GM19468 (cell line): ENCODE measurements at regions not wholly inside any gene's neighbourhood (a gene's known extent, or its start where the extent isn't known, plus 50 kb on each side); places are given as distances from the start of the nearest gene placed in this dataset.

Experiments
- ATAC-seq: cut with Tn5 transposase; IDR thresholded peaks from one replicate; pipeline ENCODE4 v1.9.1; 2021; ENCODE audit warnings: mild to moderate bottlenecking, moderate library complexity, moderate number of reproducible peaks; ENCODE audit not compliant: unreplicated experiment; ENCODE audit errors: extremely low read depth

- ATAC-seq = no peak
Observed at GRCh38 chr6:12575961-12576360, 140.6 kb upstream of the PHACTR1 start.

GRCh38 chr6:12576389-12576788 is 140.2 kb upstream of the PHACTR1 start:
- ATAC-seq = no peak

GRCh38 chr6:12577124-12577850 is 139.3 kb upstream of the PHACTR1 start:
- no peak for ATAC-seq

DNA sequence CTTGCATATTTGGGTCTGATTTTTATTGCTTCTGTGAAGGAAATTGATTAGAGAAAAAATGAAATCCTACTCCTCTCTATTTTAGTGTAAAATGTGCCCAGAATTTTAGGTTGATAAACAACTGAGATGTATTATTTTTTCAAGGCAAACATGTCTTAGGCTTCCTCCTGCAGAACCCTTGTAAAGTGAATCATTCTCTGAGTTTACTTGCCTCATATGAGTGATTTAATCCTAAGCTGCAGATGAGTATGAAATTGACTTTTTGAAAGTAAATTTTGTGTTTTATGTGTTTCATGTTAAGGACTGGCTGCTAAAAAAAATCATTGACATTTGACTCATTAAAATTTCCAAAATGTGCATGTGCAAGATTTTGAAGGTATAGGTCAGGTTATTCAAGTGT is 138.5 kb upstream of the PHACTR1 start:
- no peak for ATAC-seq

- no peak for ATAC-seq
Observed at GRCh38 chr6:12578751-12579150, 137.8 kb upstream of the PHACTR1 start.

GRCh38 chr6:12580290-12580689 is 136.3 kb upstream of the PHACTR1 start:
- no peak for ATAC-seq

- no peak for ATAC-seq
Observed at GRCh38 chr6:12582421-12583110, 134.0 kb upstream of the PHACTR1 start.

- ATAC-seq = no peak
Observed at GRCh38 chr6:12584631-12585405, 131.7 kb upstream of the PHACTR1 start.

DNA sequence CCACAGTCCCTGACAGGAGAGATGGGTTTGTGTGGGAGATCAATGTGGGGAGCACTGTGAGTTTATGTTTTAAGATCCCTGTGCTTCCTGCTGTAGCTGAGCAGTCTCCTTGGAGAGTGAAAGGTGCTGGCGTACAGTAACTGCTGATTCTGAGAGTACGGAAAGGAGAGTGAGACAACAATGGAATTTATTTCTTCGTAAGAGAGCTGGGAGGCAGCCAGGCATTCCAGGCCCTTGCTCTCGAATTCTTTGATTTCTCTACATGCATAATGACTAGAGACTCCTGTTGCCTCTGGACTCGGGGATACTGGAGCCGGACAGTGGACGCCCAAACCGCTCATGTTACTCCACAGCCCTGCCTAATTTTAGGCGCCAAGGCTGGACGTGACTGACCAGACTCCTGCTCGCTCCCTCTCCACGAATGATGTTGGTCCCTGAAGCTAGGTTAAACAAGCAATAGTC is 131.0 kb upstream of the PHACTR1 start:
- no peak for ATAC-seq

DNA sequence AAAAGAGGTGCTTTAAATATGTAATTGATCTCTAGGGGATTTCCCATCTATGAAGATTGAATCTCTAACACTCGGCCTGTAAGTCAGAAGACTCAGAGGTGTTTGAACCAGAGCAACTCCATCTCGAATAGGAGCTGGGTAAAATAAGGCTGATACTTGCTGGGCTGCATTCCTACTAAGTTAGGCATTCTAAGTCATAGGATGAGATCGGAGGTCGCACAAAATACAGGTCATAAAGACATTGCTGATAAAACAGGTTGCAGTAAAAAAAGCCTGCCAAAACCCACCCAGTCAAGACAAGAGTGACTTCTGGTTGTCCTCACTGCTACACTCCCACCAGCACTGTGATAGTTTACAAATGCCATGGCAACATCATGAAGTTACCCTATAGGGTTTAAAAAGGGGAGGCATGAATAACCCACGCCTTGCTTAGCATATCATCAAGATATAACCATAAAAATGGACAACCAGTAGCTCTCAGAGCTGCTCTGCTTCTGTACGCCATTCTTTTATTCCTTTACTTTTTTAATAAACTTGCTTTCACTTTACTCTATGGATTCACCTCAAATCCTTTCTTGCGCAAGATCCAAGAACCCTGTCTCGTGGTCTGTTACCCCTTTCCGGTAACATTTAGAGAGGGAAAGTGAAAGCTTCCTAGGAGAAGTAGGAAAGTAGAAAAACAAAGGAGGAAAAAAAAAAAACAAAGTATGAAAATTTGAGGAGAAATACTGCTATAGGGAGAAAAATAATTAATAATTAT is 129.7 kb upstream of the PHACTR1 start:
- ATAC-seq = no peak

DNA sequence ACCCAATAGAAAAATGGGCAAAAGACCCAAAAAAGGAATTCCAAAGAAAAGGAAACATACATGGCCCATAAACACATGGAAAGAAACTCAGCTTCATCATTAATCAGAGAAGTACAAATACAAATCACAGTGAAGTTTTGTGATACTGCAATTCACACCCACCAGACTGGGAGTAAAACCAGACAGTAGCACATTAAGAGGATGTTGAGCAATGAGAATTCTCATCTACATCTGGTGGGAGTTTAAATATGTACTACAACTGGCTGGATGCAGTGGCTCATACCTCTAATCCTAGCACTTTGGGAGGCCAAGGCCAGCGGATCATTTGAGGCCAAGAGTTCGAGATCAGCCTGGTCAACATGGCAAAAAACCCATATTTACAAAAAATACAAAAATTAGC is 125.7 kb upstream of the PHACTR1 start:
- no peak for ATAC-seq

- no peak for ATAC-seq
Observed at GRCh38 chr6:12592634-12593033, 123.9 kb upstream of the PHACTR1 start.

DNA sequence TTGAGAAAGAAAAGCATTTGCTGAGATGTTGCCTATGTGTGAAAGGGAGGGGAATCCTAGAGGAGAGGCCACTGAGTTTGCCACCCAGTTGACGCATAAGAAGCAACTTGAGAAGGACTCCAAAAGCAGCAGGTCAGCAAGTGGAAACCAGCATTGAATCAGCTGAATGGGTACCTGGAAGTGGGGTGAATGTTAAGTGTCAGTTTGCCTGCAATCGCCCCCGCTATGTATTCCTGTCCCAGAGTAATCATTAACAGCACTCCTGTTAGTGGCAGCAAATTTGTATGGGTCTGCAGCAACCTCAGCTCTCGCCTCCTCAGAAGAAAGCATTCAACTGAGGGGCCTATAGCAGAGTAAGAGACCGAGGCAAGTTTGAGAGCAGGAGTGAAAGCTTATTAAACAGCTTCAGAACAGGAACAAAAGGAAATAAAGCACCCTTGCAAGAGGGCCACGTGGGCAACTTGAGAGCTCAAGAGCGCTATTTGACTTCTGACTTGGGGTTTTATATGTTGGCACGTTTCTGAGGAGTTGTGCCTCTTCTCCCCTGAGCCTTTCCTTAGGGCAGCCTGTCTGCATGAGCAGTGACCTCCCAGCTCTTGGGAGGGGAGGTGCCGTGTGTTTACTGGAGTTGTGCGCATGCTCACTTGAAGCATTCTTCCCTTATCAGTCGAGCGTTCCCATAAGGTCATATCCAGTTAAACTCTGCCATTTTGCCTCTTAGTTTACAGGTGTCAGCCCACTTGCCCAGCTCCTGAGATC is 122.6 kb upstream of the PHACTR1 start:
- no peak for ATAC-seq

DNA sequence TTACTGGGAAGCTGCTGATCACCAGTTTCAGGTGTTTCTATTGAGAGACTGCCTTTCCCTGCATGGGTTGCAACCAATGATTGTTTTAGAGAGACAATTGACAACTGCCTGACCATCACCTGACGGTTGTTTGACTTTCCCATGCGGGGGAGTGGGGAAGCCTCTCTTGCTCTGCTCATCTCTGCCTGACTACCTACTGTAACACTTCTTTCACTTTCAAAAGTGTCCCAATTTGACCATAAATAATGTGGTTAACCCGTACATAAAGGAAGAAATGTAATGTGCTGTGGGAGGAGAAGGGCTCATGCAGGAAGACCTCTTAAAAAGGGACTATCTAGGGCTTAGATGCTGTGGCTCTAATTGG is 122.1 kb upstream of the PHACTR1 start:
- ATAC-seq = no peak

GRCh38 chr6:12595161-12595811 is 121.3 kb upstream of the PHACTR1 start:
- peak; percentile 77 for ATAC-seq

DNA sequence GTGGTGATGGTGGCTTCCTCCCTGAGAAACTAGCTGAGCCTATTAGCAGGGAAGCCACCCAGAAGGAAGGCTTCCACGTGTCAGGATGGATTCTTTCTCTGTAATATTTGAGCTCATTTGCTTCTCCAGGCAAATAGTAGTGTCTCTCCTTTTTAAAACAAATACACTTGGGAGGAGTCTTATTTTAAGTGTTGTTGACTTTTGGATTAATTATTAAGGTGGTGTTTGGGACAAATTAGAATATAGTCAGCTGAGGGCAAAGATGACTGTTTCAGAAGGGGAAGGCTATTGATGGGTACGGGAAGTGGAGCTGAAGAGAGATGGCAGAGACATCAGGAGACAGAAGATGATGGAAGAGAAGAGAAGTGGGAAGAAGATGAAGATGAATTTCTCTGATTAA is 119.8 kb upstream of the PHACTR1 start:
- no peak for ATAC-seq

GRCh38 chr6:12598919-12599318 is 117.6 kb upstream of the PHACTR1 start:
- no peak for ATAC-seq

DNA sequence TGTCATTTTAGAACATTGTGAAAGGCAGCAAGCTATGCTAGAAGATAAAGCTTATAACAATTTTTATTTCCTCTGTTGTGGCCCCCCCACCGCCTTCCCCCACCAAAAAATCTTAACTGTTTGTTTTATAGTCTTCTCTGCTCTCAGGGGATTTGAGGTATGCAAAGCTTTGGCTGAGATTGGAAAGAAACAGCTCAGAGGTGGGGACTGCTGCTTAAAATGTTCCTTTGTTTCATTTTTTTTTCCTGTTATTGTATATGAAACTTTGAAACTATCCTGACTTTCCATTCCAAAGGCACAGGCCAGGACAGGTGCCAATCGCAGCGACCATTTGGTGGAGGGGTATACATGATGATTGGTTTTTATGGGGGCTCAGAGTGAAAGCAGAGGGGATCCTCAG is 114.7 kb upstream of the PHACTR1 start:
- no peak for ATAC-seq

GRCh38 chr6:12602342-12602741 is 114.2 kb upstream of the PHACTR1 start:
- no peak for ATAC-seq
